Adipocyte (in vitro differentiated cells): ENCODE measurements at regions not wholly inside any gene's neighbourhood (a gene's known extent, or its start where the extent isn't known, plus 50 kb on each side); places are given as distances from the start of the nearest gene placed in this dataset.

Source experiments
- DNase-seq: peaks from one replicate; pipeline ENCODE4 v3.0.0-alpha.2; 2015; ENCODE audit warnings: low read depth
- H3K27me3 ChIP-seq: replicated peaks from 2 replicates; pipeline ENCODE4 v1.7.0; 2013; ENCODE audit warnings: mild to moderate bottlenecking, low read length, moderate library complexity; ENCODE audit not compliant: control insufficient read depth, insufficient read depth
- H3K36me3 ChIP-seq: 2 replicates; pipeline ENCODE4 v1.7.0; 2013; ENCODE audit warnings: low read length, mild to moderate bottlenecking, moderate library complexity; ENCODE audit not compliant: control insufficient read depth, insufficient read depth, severe bottlenecking
- H3K4me1 ChIP-seq: 2 replicates; pipeline ENCODE4 v1.7.0; 2013; ENCODE audit warnings: mild to moderate bottlenecking, low read length, moderate library complexity; ENCODE audit not compliant: control insufficient read depth, insufficient read depth
- H3K4me3 ChIP-seq: 2 replicates; pipeline ENCODE4 v1.7.0; 2013; ENCODE audit warnings: mild to moderate bottlenecking, low read length, moderate library complexity
- H3K9ac ChIP-seq: 2 replicates; pipeline ENCODE4 v1.7.0; 2013; ENCODE audit warnings: mild to moderate bottlenecking, low read length, moderate library complexity
- H3K9me3 ChIP-seq: 2 replicates; pipeline ENCODE4 v1.7.0; 2013; ENCODE audit warnings: mild to moderate bottlenecking, low read length, moderate library complexity; ENCODE audit not compliant: control insufficient read depth

DNA sequence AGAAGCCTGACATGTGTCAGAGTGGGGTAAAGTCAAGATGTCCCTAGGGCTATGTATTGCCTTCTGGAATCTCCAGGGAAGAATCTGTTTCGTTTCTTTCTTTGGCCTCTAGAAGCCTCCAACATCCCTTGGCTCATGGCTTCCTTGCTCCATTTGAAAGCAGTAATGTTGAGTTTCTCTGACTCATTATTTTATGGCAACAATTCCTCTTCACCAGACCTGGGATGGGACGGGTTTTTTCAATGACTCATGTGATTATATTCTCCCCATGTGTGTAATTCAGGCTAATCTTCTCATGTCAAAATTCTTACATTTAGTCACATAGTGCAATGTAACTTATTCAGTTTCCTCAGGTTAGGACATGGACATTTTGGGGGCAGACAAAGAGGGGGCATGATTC is 1038.6 kb downstream of the CBLN2 start:
- H3K9me3 ChIP-seq: peaks cover 3% of the 10 kb centered on the region
- H3K4me1 ChIP-seq: no peaks in the 10 kb centered on the region
- no peaks in the 10 kb centered on the region for H3K36me3 ChIP-seq
- H3K4me3 ChIP-seq: no peak overlapping the region
- H3K27me3 ChIP-seq: no peaks in the 10 kb centered on the region
- no peak overlapping the region for H3K9ac ChIP-seq
- no peak for DNase-seq

GRCh38 chr18:71503222-71503621 is 1040.9 kb downstream of the CBLN2 start:
- Histone ChIP-seq H3K9me3 (peaks cover 3% of the 10 kb centered on the region), H3K9ac (no peak overlapping the region), H3K4me1 (no peaks in the 10 kb centered on the region), H3K4me3 (no peak overlapping the region), H3K36me3 (no peaks in the 10 kb centered on the region), H3K27me3 (no peaks in the 10 kb centered on the region)
- DNase-seq: no peak

DNA sequence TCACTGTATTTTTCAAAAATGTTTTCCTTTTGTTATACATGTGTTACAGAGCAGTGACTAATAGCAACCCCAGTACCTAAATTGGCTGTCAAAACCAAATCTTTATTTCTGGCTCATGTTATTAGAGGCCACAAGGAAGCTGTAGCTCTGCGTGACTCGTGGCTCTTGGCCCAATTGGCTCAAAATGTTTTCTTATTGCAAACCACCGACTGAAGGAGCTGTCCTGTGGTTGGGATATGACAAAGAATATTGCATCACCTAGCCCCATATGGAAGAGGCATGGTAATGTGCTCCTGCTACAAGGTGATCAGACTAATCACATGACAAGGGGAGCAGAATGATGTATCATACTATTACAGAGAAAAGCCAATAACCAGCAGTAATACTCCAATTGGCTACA is 1058.5 kb downstream of the CBLN2 start:
- peaks cover 3% of the 10 kb centered on the region for H3K9me3 ChIP-seq
- no peaks in the 10 kb centered on the region for H3K27me3 ChIP-seq
- H3K36me3 ChIP-seq: no peaks in the 10 kb centered on the region
- no peak overlapping the region for H3K9ac ChIP-seq
- H3K4me3 ChIP-seq: no peak overlapping the region
- no peak for DNase-seq
- H3K4me1 ChIP-seq: peaks cover 8% of the 10 kb centered on the region

DNA sequence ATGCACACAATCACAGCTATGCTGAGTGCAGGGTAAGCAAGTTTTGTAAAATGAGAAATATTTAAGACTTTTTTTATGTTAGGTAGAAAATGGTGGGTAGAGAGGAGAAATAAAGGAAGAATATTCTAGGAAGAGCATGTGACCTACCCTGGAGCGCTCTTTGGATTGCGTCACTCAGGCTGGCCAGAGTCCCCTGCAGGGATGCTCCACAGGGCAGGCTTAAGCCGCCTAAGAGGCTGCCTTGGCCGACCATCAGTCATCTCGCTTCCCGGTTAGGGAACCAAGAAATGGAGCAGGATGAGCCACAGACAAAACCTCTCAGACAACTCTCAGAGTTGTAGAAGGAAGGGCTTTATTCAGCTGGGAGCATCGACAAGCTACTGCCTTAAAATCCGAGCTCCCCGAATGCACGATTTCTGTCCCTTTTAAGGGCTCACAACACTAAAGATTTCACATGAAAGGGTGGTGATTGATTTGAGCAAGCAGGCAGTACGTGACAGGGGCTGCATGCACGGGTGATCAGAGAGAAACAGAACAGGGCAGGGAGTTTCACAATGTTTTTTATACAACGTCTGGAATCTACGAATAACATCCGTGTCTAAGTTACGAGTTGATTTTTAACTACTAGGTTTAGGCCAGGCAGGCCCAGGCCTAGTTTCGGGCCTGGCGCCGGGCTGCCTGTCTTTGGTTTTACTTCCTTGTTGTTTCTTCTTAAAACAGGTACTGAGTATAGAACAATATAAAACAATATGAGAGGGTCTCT is 1072.0 kb downstream of the CBLN2 start:
- no peaks in the 10 kb centered on the region for H3K27me3 ChIP-seq
- no peak overlapping the region for H3K9ac ChIP-seq
- no peaks in the 10 kb centered on the region for H3K9me3 ChIP-seq
- H3K4me1 ChIP-seq: no peaks in the 10 kb centered on the region
- DNase-seq: no peak
- H3K4me3 ChIP-seq: no peak overlapping the region
- no peaks in the 10 kb centered on the region for H3K36me3 ChIP-seq

DNA sequence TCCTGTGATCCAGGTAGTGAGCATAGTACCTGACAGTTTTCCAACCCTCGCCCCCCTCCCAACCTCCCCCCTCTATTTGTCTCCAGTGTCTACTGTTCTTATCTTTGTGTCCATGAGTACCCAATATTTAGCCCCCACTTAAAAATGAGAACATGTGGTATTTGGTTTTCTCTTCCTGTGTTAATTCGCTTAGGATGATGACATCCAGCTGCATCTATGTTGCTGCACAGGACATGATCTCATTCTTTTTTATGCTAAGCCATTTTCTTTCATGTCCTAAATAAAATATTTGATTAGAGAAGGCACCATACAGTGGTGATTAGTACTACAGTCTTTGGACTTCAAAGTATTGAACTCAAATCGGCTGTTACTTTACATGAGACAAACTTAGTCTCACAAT is 1087.9 kb downstream of the CBLN2 start:
- no peak for DNase-seq
- H3K9me3 ChIP-seq: no peaks in the 10 kb centered on the region
- H3K4me3 ChIP-seq: no peak overlapping the region
- H3K4me1 ChIP-seq: no peaks in the 10 kb centered on the region
- no peaks in the 10 kb centered on the region for H3K27me3 ChIP-seq
- no peak overlapping the region for H3K9ac ChIP-seq
- no peaks in the 10 kb centered on the region for H3K36me3 ChIP-seq

GRCh38 chr18:71450257-71450656 is 1093.9 kb downstream of the CBLN2 start:
- H3K9ac ChIP-seq: no peak overlapping the region
- no peaks in the 10 kb centered on the region for H3K27me3 ChIP-seq
- peaks cover 5% of the 10 kb centered on the region for H3K9me3 ChIP-seq
- no peaks in the 10 kb centered on the region for H3K36me3 ChIP-seq
- no peak for DNase-seq
- no peak overlapping the region for H3K4me3 ChIP-seq
- no peaks in the 10 kb centered on the region for H3K4me1 ChIP-seq

GRCh38 chr18:71443706-71444480 is 1100.2 kb downstream of the CBLN2 start:
- H3K4me3 ChIP-seq: no peak overlapping the region
- H3K9me3 ChIP-seq: peaks cover 5% of the 10 kb centered on the region
- no peak overlapping the region for H3K9ac ChIP-seq
- peaks cover 22% of the 10 kb centered on the region for H3K4me1 ChIP-seq
- DNase-seq: no peak
- H3K27me3 ChIP-seq: no peaks in the 10 kb centered on the region
- H3K36me3 ChIP-seq: no peaks in the 10 kb centered on the region

- Histone ChIP-seq H3K4me3 (no peak overlapping the region), H3K9ac (no peak overlapping the region), H3K36me3 (no peaks in the 10 kb centered on the region), H3K4me1 (peaks cover 22% of the 10 kb centered on the region), H3K9me3 (peaks cover 5% of the 10 kb centered on the region), H3K27me3 (no peaks in the 10 kb centered on the region)
- DNase-seq: no peak
Observed at GRCh38 chr18:71442731-71443141, 1101.4 kb downstream of the CBLN2 start.

DNA sequence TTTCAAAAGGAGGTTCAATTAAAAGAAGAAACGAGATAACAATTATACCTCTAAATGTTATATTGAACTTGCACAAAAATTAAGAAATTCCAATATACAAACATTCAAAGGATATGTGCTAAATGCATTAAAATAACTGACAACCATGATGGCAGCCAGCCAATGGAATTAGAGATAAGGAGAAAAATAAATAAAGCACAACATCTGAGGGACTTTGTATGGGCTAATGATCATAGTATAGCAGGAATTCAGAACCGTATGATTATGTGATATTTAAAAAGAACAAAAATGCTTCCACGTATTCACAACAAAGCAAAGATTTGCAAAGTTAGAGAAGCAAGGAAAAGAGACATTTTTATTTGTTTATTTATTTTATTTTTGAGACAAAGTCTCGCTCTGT is 1103.0 kb downstream of the CBLN2 start:
- Histone ChIP-seq H3K27me3 (peaks cover 3% of the 10 kb centered on the region), H3K4me3 (no peak overlapping the region), H3K36me3 (no peaks in the 10 kb centered on the region), H3K9ac (no peak overlapping the region), H3K4me1 (peaks cover 22% of the 10 kb centered on the region), H3K9me3 (peaks cover 5% of the 10 kb centered on the region)
- no peak for DNase-seq

- H3K9me3 ChIP-seq: no peaks in the 10 kb centered on the region
- DNase-seq: no peak
- H3K4me1 ChIP-seq: peaks cover 8% of the 10 kb centered on the region
- no peak overlapping the region for H3K4me3 ChIP-seq
- no peak overlapping the region for H3K9ac ChIP-seq
- peaks cover 3% of the 10 kb centered on the region for H3K27me3 ChIP-seq
- no peaks in the 10 kb centered on the region for H3K36me3 ChIP-seq
Observed at GRCh38 chr18:71437511-71437910, 1106.6 kb downstream of the CBLN2 start.

DNA sequence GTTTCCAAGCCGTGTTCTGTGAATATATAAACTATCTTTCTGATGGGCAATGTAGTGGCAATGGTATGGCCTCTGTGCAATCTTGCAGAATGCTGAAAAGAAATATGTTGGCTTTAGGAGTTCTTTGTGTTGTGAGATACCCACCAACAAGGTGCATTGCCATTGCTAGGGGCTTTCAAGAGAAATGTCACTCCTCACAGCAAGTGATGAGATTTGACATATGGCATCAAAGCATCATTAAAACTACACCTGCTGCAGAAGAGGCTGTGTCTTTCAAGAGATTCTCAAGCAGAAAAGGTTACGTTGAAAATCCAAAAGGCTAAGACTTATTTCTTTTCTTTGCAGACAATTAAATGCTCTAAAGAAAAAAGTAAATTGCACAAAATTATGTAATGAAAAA is 1110.8 kb downstream of the CBLN2 start:
- Histone ChIP-seq H3K27me3 (peaks cover 3% of the 10 kb centered on the region), H3K4me1 (no peaks in the 10 kb centered on the region), H3K4me3 (no peak overlapping the region), H3K9me3 (no peaks in the 10 kb centered on the region), H3K36me3 (no peaks in the 10 kb centered on the region), H3K9ac (no peak overlapping the region)
- no peak for DNase-seq
